ENCODE measurements at regions not wholly inside any gene's neighbourhood (a gene's known extent, or its start where the extent isn't known, plus 50 kb on each side); places are given as distances from the start of the nearest gene placed in this dataset.

GRCh38 chr2:56753182-56753581, 569.4 kb downstream of the CCDC85A start:
- TF ChIP-seq EZH2 (IDR thresholded peaks at IDR 0.05; ENCODE audit: low read length, unreplicated experiment) = no peak
- TF ChIP-seq, protein P1, sequence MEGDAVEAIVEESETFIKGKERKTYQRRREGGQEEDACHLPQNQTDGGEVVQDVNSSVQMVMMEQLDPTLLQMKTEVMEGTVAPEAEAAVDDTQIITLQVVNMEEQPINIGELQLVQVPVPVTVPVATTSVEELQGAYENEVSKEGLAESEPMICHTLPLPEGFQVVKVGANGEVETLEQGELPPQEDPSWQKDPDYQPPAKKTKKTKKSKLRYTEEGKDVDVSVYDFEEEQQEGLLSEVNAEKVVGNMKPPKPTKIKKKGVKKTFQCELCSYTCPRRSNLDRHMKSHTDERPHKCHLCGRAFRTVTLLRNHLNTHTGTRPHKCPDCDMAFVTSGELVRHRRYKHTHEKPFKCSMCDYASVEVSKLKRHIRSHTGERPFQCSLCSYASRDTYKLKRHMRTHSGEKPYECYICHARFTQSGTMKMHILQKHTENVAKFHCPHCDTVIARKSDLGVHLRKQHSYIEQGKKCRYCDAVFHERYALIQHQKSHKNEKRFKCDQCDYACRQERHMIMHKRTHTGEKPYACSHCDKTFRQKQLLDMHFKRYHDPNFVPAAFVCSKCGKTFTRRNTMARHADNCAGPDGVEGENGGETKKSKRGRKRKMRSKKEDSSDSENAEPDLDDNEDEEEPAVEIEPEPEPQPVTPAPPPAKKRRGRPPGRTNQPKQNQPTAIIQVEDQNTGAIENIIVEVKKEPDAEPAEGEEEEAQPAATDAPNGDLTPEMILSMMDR (conservative IDR thresholded peaks at IDR 0.05; ENCODE audit: low read depth, low read length) = no peak
